HCT116 (cell line): ENCODE measurements at regions not wholly inside any gene's neighbourhood (a gene's known extent, or its start where the extent isn't known, plus 50 kb on each side); places are given as distances from the start of the nearest gene placed in this dataset.

Experiments
- ATAC-seq: fragments of 200-7000 bp; cut with Tn5 transposase; 2 replicates; pipeline ENCODE4 v1.9.1; 2020; ENCODE audit warnings: mild to moderate bottlenecking, moderate library complexity
- BruUV-seq: library from RNA; stranded (reverse); fragments of 400-500 nt; replicated peaks from 2 replicates; lab custom pipeline; 2021; lab: Mats Ljungman, UMichigan
- CTCF ChIA-PET: fragments of 300-600 bp; sonication (Branson Sonifier 250); formaldehyde crosslinking; loops from one replicate; lab custom pipeline; 2021; ENCODE audit warnings: antibody characterized with exemption; lab: Charles Lee
- POLR2A ChIA-PET: fragments of 300-600, 350-600 bp; sonication (Branson Sonifier 250); formaldehyde crosslinking; loops from one replicate; lab custom pipeline; 2021; ENCODE audit warnings: antibody characterized with exemption; lab: Charles Lee
- RAD21 ChIA-PET, 2 experiments: fragments of 300-600 bp; sonication (Branson Sonifier 250); formaldehyde crosslinking; loops; one replicate each; lab custom pipeline; 2023; ENCODE audit warnings: low total read pairs in 2 of 2; ENCODE audit not compliant: uncharacterized antibody in 2 of 2, unreplicated experiment in 2 of 2, low non-redundant PET in 1 of 2; lab: Charles Lee
- DNase-seq: peaks from one replicate; pipeline ENCODE4 v3.0.0-alpha.2; 2010; ENCODE audit warnings: low read depth, low spot score
- H2AFZ ChIP-seq: fragments of 200-600 bp; shearing (Covaris generic), sonication (generic); 2 replicates; pipeline ENCODE4 v1.6.1; 2017; ENCODE audit warnings: low read depth, mixed run types, mixed read lengths, antibody characterized with exemption, low read length; ENCODE audit not compliant: poor library complexity, severe bottlenecking
- H3K27ac ChIP-seq: 2 replicates; pipeline ENCODE4 v1.5.1; 2012; ENCODE audit warnings: low read depth, low read length
- H3K27me3 ChIP-seq: fragments of 200-600 bp; sonication (generic); 2 replicates; pipeline ENCODE4 v1.6.1; 2016; ENCODE audit warnings: mixed run types, low read length, mixed read lengths; ENCODE audit not compliant: insufficient read depth
- H3K36me3 ChIP-seq, 2 experiments: fragments of 200-500 bp in 1 of 2; fragments of 200-600 bp in 1 of 2; sonication (Bioruptor generic) in 1 of 2; sonication (generic) in 1 of 2; 2 replicates each; pipeline versions ENCODE4 v1.5.1 to v1.6.1; 2014 to 2016; ENCODE audit warnings: low read length in 2 of 2, inconsistent platforms in 1 of 2, mixed read lengths in 1 of 2, mixed run types in 1 of 2; ENCODE audit not compliant: insufficient read depth in 2 of 2, control insufficient read depth in 1 of 2
- H3K4me1 ChIP-seq, 2 experiments: fragments of 200-600 bp in 1 of 2; sonication (generic) in 1 of 2; 2 replicates each; pipeline versions ENCODE4 v1.5.1 to v1.6.1; 2012 to 2017; ENCODE audit warnings: low read length in 2 of 2, inconsistent platforms in 1 of 2, mild to moderate bottlenecking in 1 of 2, mixed read lengths in 1 of 2, mixed run types in 1 of 2, moderate library complexity in 1 of 2; ENCODE audit not compliant: insufficient read depth in 2 of 2, control insufficient read depth in 1 of 2
- H3K4me2 ChIP-seq: fragments of 200-600 bp; sonication (generic); 2 replicates; pipeline ENCODE4 v1.6.1; 2017; ENCODE audit warnings: mixed run types, low read length, mixed read lengths
- H3K4me3 ChIP-seq, 2 experiments: fragments of 200-600 bp in 1 of 2; sonication (generic) in 1 of 2; replicated peaks in 1 of 2; 2 replicates each; pipeline ENCODE4 v1.5.1; 2011 to 2016; ENCODE audit warnings: low read length in 2 of 2, control low read depth in 1 of 2, low read depth in 1 of 2, mild to moderate bottlenecking in 1 of 2, mixed read lengths in 1 of 2, mixed run types in 1 of 2
- H3K79me2 ChIP-seq: fragments of 200-600 bp; sonication (generic); 2 replicates; pipeline ENCODE4 v1.6.1; 2017; ENCODE audit warnings: mild to moderate bottlenecking, mixed run types, low read length, moderate library complexity, mixed read lengths; ENCODE audit not compliant: insufficient read depth
- H3K9ac ChIP-seq: fragments of 200-600 bp; sonication (generic); 2 replicates; pipeline ENCODE4 v1.6.1; 2016; ENCODE audit warnings: low read length, mixed read lengths
- H3K9me2 ChIP-seq: fragments of 200-600 bp; sonication (generic), shearing (Covaris generic); 2 replicates; pipeline ENCODE4 v1.6.1; 2017; ENCODE audit warnings: mixed run types, mild to moderate bottlenecking, moderate library complexity; ENCODE audit not compliant: insufficient read depth
- H3K9me3 ChIP-seq, 2 experiments: fragments of 200-500 bp in 1 of 2; fragments of 200-600 bp in 1 of 2; sonication (Bioruptor generic) in 1 of 2; sonication (generic) in 1 of 2; 2 replicates each; pipeline ENCODE4 v1.6.1; 2014 to 2017; ENCODE audit warnings: low read length in 2 of 2, mixed read lengths in 2 of 2, inconsistent platforms in 1 of 2, low read depth in 1 of 2, mild to moderate bottlenecking in 1 of 2, mixed run types in 1 of 2, moderate library complexity in 1 of 2; ENCODE audit not compliant: control insufficient read depth in 1 of 2, insufficient read depth in 1 of 2
- H4K20me1 ChIP-seq: fragments of 200-600 bp; sonication (generic), shearing (Covaris generic); 2 replicates; pipeline ENCODE4 v1.6.1; 2017; ENCODE audit warnings: mixed run types, mild to moderate bottlenecking, moderate library complexity; ENCODE audit not compliant: insufficient read depth
- CTCF ChIP-seq, 3 experiments: fragments of 200-600 bp in 1 of 3; sonication (generic) in 1 of 3; IDR thresholded peaks in 2 of 3; conservative IDR thresholded peaks in 1 of 3; 2 replicates each; pipeline ENCODE4 v1.5.1; 2012 to 2017; ENCODE audit warnings: low read depth in 2 of 3, low read length in 2 of 3, antibody characterized with exemption in 1 of 3, borderline replicate concordance in 1 of 3, control low read depth in 1 of 3, mild to moderate bottlenecking in 1 of 3, mixed read lengths in 1 of 3, mixed run types in 1 of 3, moderate library complexity in 1 of 3; ENCODE audit not compliant: insufficient read depth in 1 of 3
- EGR1 ChIP-seq: IDR thresholded peaks from 2 replicates; pipeline ENCODE4 v1.6.1; 2012; ENCODE audit warnings: low read depth
- ELF1 ChIP-seq: IDR thresholded peaks from 2 replicates; pipeline ENCODE4 v1.6.1; 2012; ENCODE audit warnings: low read depth, borderline replicate concordance
- EZH2 ChIP-seq: fragments of 200-600 bp; sonication (generic); IDR thresholded peaks from 2 replicates; pipeline ENCODE4 v1.6.1; 2017; ENCODE audit warnings: antibody characterized with exemption, mixed run types
- JUND ChIP-seq: IDR thresholded peaks from 2 replicates; pipeline ENCODE4 v1.6.1; 2012
- MAX ChIP-seq: IDR thresholded peaks from 2 replicates; pipeline ENCODE4 v1.6.1; 2012
- POLR2A ChIP-seq: IDR thresholded peaks from 2 replicates; pipeline ENCODE4 v1.7.0; 2011; ENCODE audit warnings: borderline replicate concordance; ENCODE audit not compliant: insufficient read depth, insufficient read length; ENCODE audit errors: extremely low read depth
- POLR2AphosphoS5 ChIP-seq: IDR thresholded peaks from 2 replicates; pipeline ENCODE4 v1.6.1; 2011; ENCODE audit warnings: mild to moderate bottlenecking, low read depth, low read length, moderate library complexity
- RAD21 ChIP-seq: IDR thresholded peaks from 2 replicates; pipeline ENCODE4 v1.6.1; 2012; ENCODE audit warnings: low read depth, mild to moderate bottlenecking
- SP1 ChIP-seq: IDR thresholded peaks from 2 replicates; pipeline ENCODE4 v1.6.1; 2012; ENCODE audit warnings: low read depth
- YY1 ChIP-seq: IDR thresholded peaks from 2 replicates; pipeline ENCODE4 v1.6.1; 2011; ENCODE audit warnings: low read length, low read depth, moderate library complexity, mild to moderate bottlenecking; ENCODE audit not compliant: insufficient replicate concordance; ENCODE audit errors: extremely low read depth
- intact Hi-C: fragments of 100-400 bp; cut with micrococcal nuclease; formaldehyde crosslinking; loops from 2 replicates; pipeline ENCODE4 v1.10.0; 2022
- TF ChIP-seq, protein P1 (sequence below): IDR thresholded peaks from 2 replicates; pipeline ENCODE4 v1.6.1; 2011; ENCODE audit warnings: mild to moderate bottlenecking, low read length, moderate library complexity; ENCODE audit not compliant: insufficient replicate concordance; ENCODE audit errors: extremely low read depth

DNA sequence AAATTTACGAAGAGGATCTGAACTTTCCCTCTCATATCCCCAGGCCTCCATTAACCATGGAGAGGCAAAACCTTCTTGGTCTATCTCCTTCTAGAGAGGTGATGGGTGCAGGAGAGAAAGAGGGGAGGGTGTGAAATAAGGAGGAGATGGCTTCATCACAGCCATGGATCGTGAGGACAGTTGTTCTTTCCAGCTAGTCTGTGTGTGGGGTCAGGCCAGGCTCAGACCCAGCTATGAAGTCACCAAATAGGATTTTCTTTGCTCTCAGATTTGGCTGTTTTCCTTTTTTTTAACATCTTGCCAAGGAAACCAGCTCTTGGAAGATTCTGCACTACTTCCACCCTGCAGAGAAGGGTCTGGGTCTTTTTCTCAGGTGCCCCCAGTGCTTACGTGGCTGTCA, 64.9 kb upstream of the FAM181A start (continued):
- TF ChIP-seq POLR2AphosphoS5 (no peak), EGR1 (no peak), POLR2A (no peak), EZH2 (no peak), RAD21 (no peak), SP1 (no peak)

DNA sequence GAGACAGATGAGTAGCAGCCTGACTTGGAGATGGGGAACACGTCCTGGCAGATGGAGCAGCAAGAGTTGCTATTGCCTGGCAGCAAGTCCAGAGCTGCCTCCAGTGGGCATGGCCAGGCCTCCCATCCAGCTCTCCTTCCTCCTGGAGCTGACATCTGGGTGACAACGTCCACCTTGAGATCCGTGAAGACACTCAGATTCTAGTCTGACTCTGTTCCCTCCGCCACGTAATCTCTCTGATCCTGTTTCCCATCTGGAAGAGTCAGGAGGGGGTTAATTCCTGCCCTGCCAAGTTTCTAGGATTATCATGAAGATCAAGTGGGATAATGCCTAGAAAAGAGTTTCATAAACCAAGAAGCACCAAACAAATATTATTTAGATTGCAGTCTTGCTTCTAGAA, 65.3 kb upstream of the FAM181A start:
- BruUV-seq, result no TSS peak
- ChIA-PET CTCF (no interaction called here), RAD21 (no interaction called here), POLR2A (no interaction called here)
- Histone ChIP-seq H3K27me3 (peaks cover 54% of the 10 kb centered on the region), H3K9me3 (no peaks in the 10 kb centered on the region), H3K27ac (no peak overlapping the region), H3K9ac (no peak overlapping the region), H3K4me2 (no peak overlapping the region), H3K9me2 (no peaks in the 10 kb centered on the region), H3K4me3 (no peak overlapping the region), H4K20me1 (no peaks in the 10 kb centered on the region), H3K4me1 (no peaks in the 10 kb centered on the region), H3K79me2 (no peaks in the 10 kb centered on the region), H3K36me3 (no peaks in the 10 kb centered on the region), H2AFZ (no peak overlapping the region)
- intact Hi-C loops, result no loop called here
- TF ChIP-seq EZH2 (no peak), CTCF (IDR thresholded peaks at IDR 0.05 in 2 of 3, conservative IDR thresholded peaks at IDR 0.05 in 1 of 3; ENCODE audit: borderline replicate concordance in 1 of 3, insufficient read depth in 1 of 3, low read depth in 2 of 3, low read length in 2 of 3) (no peak), ELF1 (no peak), YY1 (no peak), JUND (no peak), POLR2AphosphoS5 (no peak), MAX (no peak), EGR1 (no peak)
- TF ChIP-seq, protein P1, sequence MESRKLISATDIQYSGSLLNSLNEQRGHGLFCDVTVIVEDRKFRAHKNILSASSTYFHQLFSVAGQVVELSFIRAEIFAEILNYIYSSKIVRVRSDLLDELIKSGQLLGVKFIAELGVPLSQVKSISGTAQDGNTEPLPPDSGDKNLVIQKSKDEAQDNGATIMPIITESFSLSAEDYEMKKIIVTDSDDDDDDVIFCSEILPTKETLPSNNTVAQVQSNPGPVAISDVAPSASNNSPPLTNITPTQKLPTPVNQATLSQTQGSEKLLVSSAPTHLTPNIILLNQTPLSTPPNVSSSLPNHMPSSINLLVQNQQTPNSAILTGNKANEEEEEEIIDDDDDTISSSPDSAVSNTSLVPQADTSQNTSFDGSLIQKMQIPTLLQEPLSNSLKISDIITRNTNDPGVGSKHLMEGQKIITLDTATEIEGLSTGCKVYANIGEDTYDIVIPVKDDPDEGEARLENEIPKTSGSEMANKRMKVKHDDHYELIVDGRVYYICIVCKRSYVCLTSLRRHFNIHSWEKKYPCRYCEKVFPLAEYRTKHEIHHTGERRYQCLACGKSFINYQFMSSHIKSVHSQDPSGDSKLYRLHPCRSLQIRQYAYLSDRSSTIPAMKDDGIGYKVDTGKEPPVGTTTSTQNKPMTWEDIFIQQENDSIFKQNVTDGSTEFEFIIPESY, result no peak
- ATAC-seq, result no peak
- no peak for DNase-seq
